ENCODE measurements at regions not wholly inside any gene's neighbourhood (a gene's known extent, or its start where the extent isn't known, plus 50 kb on each side); places are given as distances from the start of the nearest gene placed in this dataset.

DNA sequence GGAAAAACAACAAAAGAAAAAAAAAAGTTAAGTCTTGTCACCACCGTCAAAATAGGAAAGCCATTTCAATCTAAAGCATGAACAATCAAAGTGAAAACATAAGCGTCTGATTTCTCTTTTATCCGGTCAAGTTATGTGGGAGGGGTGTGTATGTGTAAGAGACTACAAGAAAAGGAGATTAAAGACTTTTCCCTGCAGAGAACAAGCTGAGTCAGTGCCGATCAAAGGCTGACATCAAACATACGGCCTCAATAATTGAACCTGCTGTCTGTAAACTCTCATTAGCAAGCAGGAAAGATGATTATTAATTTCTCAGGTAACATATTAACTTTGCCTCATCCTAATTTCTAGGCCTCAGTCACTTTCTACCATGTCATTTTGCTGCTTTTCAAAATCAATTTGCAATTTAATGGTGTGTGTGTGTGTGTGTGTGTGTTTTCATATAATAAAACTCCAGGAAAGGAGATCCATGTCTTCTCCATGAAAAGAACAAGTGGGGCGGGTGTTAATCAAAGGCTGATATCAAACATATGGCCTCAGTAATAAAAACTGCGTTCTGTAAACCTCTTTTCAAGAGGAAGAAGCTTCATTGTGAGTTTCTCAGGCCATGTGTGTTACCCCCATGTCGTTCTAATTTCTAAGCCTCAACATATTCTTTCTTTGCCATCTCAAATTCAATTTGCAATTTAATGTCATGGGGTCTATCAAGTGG, 649.1 kb upstream of the SORCS1 start:
- TF ChIP-seq CEBPB (IDR thresholded peaks at IDR 0.05; ENCODE audit: low read depth) (no peak), FOSL1 (IDR thresholded peaks at IDR 0.05; ENCODE audit: low read depth) (no peak), EZH2phosphoT487 (IDR thresholded peaks at IDR 0.05; ENCODE audit: borderline replicate concordance) (no peak), POLR2A (IDR thresholded peaks at IDR 0.05; ENCODE audit: borderline replicate concordance, extremely low read depth, insufficient read depth, insufficient read length) (no peak), EGR1 (IDR thresholded peaks at IDR 0.05; ENCODE audit: low read depth) (no peak), SP1 (IDR thresholded peaks at IDR 0.05; ENCODE audit: low read depth) (no peak), RAD21 (IDR thresholded peaks at IDR 0.05; ENCODE audit: low read depth) (no peak), SIN3A (IDR thresholded peaks at IDR 0.05; ENCODE audit: low read depth) (no peak), EZH2 (IDR thresholded peaks at IDR 0.05) (no peak), CBX3 (IDR thresholded peaks at IDR 0.05; ENCODE audit: low read depth) (no peak)
- TF ChIP-seq, protein P1, sequence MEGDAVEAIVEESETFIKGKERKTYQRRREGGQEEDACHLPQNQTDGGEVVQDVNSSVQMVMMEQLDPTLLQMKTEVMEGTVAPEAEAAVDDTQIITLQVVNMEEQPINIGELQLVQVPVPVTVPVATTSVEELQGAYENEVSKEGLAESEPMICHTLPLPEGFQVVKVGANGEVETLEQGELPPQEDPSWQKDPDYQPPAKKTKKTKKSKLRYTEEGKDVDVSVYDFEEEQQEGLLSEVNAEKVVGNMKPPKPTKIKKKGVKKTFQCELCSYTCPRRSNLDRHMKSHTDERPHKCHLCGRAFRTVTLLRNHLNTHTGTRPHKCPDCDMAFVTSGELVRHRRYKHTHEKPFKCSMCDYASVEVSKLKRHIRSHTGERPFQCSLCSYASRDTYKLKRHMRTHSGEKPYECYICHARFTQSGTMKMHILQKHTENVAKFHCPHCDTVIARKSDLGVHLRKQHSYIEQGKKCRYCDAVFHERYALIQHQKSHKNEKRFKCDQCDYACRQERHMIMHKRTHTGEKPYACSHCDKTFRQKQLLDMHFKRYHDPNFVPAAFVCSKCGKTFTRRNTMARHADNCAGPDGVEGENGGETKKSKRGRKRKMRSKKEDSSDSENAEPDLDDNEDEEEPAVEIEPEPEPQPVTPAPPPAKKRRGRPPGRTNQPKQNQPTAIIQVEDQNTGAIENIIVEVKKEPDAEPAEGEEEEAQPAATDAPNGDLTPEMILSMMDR (IDR thresholded peaks at IDR 0.05 in 2 of 3, conservative IDR thresholded peaks at IDR 0.05 in 1 of 3; ENCODE audit: borderline replicate concordance in 1 of 3, insufficient read depth in 1 of 3, low read depth in 2 of 3, low read length in 2 of 3): no peak
- TF ChIP-seq, protein P2, sequence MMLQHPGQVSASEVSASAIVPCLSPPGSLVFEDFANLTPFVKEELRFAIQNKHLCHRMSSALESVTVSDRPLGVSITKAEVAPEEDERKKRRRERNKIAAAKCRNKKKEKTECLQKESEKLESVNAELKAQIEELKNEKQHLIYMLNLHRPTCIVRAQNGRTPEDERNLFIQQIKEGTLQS (IDR thresholded peaks at IDR 0.05): no peak
- TF ChIP-seq, protein P3, sequence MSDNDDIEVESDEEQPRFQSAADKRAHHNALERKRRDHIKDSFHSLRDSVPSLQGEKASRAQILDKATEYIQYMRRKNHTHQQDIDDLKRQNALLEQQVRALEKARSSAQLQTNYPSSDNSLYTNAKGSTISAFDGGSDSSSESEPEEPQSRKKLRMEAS (IDR thresholded peaks at IDR 0.05): no peak
- TF ChIP-seq, protein P4, sequence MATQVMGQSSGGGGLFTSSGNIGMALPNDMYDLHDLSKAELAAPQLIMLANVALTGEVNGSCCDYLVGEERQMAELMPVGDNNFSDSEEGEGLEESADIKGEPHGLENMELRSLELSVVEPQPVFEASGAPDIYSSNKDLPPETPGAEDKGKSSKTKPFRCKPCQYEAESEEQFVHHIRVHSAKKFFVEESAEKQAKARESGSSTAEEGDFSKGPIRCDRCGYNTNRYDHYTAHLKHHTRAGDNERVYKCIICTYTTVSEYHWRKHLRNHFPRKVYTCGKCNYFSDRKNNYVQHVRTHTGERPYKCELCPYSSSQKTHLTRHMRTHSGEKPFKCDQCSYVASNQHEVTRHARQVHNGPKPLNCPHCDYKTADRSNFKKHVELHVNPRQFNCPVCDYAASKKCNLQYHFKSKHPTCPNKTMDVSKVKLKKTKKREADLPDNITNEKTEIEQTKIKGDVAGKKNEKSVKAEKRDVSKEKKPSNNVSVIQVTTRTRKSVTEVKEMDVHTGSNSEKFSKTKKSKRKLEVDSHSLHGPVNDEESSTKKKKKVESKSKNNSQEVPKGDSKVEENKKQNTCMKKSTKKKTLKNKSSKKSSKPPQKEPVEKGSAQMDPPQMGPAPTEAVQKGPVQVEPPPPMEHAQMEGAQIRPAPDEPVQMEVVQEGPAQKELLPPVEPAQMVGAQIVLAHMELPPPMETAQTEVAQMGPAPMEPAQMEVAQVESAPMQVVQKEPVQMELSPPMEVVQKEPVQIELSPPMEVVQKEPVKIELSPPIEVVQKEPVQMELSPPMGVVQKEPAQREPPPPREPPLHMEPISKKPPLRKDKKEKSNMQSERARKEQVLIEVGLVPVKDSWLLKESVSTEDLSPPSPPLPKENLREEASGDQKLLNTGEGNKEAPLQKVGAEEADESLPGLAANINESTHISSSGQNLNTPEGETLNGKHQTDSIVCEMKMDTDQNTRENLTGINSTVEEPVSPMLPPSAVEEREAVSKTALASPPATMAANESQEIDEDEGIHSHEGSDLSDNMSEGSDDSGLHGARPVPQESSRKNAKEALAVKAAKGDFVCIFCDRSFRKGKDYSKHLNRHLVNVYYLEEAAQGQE (IDR thresholded peaks at IDR 0.05; ENCODE audit: low read depth): no peak

All from HCT116 (cell line).